Thyroid gland (tissue), 4 donors: ENCODE measurements at regions not wholly inside any gene's neighbourhood (a gene's known extent, or its start where the extent isn't known, plus 50 kb on each side); places are given as distances from the start of the nearest gene placed in this dataset.

Experiments used
- DNase-seq, 2 donors: peaks; one replicate each; pipeline ENCODE4 v3.0.0-alpha.2; 2019
- H3K27ac ChIP-seq, 3 donors: fragments of 200-600 bp; sonication (generic); 1 replicate in 2 of 3; 2 replicates in 1 of 3; pipeline ENCODE4 v1.5.1; 2016 to 2019; ENCODE audit warnings: mild to moderate bottlenecking in 1 of 3, moderate library complexity in 1 of 3
- H3K27me3 ChIP-seq: fragments of 200-600 bp; sonication (generic); one replicate; pipeline ENCODE4 v1.5.1; 2019
- H3K36me3 ChIP-seq, 2 donors: fragments of 200-600 bp; sonication (generic); one replicate each; pipeline ENCODE4 v1.5.1; 2016 to 2019
- H3K4me1 ChIP-seq, 2 donors: fragments of 200-600 bp; sonication (generic); one replicate each; pipeline ENCODE4 v1.5.1; 2017 to 2019
- H3K4me3 ChIP-seq, 3 donors: fragments of 200-600 bp; sonication (generic); replicated peaks in 1 of 3; 1 replicate in 2 of 3; 2 replicates in 1 of 3; pipeline ENCODE4 v1.5.1; 2016; ENCODE audit warnings: mild to moderate bottlenecking in 1 of 3
- H3K9me3 ChIP-seq: fragments of 200-600 bp; sonication (generic); one replicate; pipeline ENCODE4 v1.5.1; 2017
- POLR2A ChIP-seq, 2 donors: fragments of 450-650 bp; IDR thresholded peaks; one replicate each; pipeline ENCODE4 v1.6.1; 2017; ENCODE audit warnings: antibody characterized with exemption in 2 of 2, mild to moderate bottlenecking in 2 of 2, moderate library complexity in 1 of 2
- WGBS, 2 donors: methylation state at CpG; one replicate each; pipeline ENCODE4 v1.1.5; 2017; 5-methylcytosine and 5-hydroxymethylcytosine counted together
- intact Hi-C: fragments of 100-400 bp; cut with DNase I; formaldehyde crosslinking; loops from one replicate; pipeline ENCODE4 v1.15.1; 2023
- TF ChIP-seq, protein P1 (sequence below), 6 experiments: fragments of 200-600 bp in 3 of 6; fragments of 450-650 bp in 3 of 6; sonication (generic) in 3 of 6; IDR thresholded peaks; one replicate each; pipeline ENCODE4 v1.5.1; 2016 to 2019; ENCODE audit warnings: antibody characterized with exemption in 6 of 6, mild to moderate bottlenecking in 2 of 6, inconsistent platforms in 1 of 6, moderate library complexity in 1 of 6

GRCh38 chr13:50141375-50141975, 126.2 kb downstream of the KCNRG start:
- H3K9me3 ChIP-seq, result no peaks in the 10 kb centered on the region
- H3K27me3 ChIP-seq, result no peaks in the 10 kb centered on the region
- H3K4me3 ChIP-seq, result no peak overlapping the region
- 89 to 95% methylated on average over 2 of the region's 2 CpGs for WGBS, 2 donors
- TF ChIP-seq, protein P1, sequence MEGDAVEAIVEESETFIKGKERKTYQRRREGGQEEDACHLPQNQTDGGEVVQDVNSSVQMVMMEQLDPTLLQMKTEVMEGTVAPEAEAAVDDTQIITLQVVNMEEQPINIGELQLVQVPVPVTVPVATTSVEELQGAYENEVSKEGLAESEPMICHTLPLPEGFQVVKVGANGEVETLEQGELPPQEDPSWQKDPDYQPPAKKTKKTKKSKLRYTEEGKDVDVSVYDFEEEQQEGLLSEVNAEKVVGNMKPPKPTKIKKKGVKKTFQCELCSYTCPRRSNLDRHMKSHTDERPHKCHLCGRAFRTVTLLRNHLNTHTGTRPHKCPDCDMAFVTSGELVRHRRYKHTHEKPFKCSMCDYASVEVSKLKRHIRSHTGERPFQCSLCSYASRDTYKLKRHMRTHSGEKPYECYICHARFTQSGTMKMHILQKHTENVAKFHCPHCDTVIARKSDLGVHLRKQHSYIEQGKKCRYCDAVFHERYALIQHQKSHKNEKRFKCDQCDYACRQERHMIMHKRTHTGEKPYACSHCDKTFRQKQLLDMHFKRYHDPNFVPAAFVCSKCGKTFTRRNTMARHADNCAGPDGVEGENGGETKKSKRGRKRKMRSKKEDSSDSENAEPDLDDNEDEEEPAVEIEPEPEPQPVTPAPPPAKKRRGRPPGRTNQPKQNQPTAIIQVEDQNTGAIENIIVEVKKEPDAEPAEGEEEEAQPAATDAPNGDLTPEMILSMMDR (IDR thresholded peaks at IDR 0.05), result no peak
- TF ChIP-seq POLR2A (IDR thresholded peaks at IDR 0.05), result no peak
- no peak for DNase-seq
- H3K4me1 ChIP-seq, result no peaks in the 10 kb centered on the region
- intact Hi-C loops, result no loop called here
- peak overlapping the region in 1 of 3 donors; percentile 10 for H3K27ac ChIP-seq
- H3K36me3 ChIP-seq, result no peaks in the 10 kb centered on the region

DNA sequence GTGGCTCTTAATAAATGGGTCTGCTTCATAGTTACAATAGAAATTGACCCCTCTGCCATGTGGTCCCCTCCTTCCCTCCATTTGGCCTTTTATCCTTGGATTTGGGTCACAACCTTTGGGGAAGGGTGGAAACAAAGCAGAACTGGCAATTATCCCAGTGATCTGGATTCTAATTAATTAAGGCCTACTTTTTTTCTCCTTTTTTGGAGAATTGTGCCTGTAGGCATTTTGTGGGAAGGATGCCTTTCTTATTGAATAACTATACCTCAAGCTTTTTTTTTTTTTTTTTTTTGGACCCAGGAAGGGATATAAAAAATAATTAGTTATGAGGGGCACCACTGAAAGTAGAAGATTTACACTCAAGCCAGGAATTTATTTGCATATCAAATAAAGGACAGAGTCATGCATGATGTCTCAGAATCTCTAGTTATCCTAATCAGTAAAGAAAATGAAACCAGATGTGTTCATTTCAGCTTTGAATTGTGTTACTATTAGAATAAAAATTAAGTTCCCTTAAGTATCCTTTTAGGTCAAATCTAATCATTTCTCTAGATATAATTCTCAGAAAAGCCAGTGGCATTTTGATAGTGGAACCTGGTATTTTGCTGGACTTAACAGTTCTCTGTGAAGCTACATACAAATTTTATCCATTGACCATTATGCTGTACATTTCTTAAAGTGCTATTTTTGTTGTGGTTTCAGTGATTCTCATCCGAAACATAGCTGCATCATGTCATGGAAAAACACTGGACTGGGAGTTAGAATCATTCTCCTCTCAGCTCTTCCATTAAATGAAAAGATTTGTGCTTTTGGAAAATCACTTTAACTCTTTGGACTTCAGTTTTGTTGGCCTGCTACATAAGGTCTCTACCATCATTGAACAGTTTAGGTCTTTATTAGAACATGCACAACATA, 129.3 kb downstream of the KCNRG start:
- Histone ChIP-seq H3K9me3 (no peaks in the 10 kb centered on the region), H3K27me3 (no peaks in the 10 kb centered on the region), H3K27ac (no peak overlapping the region), H3K36me3 (no peaks in the 10 kb centered on the region), H3K4me1 (no peaks in the 10 kb centered on the region), H3K4me3 (no peak overlapping the region)
- 75 to 77% methylated on average over 1 of the region's 1 CpG for WGBS, 2 donors
- intact Hi-C loops, result no loop called here
- DNase-seq, result no peak
- TF ChIP-seq, protein P1 (IDR thresholded peaks at IDR 0.05), result no peak
- TF ChIP-seq POLR2A (IDR thresholded peaks at IDR 0.05), result no peak

DNA sequence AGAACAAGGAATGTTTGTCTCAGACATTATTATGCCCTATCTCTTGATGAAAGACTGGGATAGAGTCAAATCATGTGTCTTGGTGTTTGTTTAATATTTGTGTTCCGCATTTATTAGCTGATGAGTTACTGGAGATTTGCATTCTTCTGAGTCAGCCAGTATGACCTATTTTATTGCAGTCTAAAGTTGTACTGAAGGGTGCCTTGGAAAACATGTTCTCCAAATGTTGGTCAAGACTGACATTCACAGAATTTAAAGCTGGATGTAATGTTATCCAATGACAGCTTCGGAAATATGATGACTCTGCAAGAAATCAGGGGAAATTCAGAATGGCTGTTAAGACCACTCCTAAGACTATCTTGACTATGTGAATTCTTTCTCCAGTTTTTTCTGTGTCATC, 134.0 kb downstream of the KCNRG start:
- Histone ChIP-seq H3K4me1 (peaks cover 12 to 14% of the 10 kb centered on the region in 2 donors), H3K27me3 (no peaks in the 10 kb centered on the region), H3K27ac (no peak overlapping the region), H3K4me3 (no peak overlapping the region), H3K36me3 (no peaks in the 10 kb centered on the region), H3K9me3 (no peaks in the 10 kb centered on the region)
- intact Hi-C loops, result no loop called here
- TF ChIP-seq POLR2A (IDR thresholded peaks at IDR 0.05), result no peak
- TF ChIP-seq, protein P1 (IDR thresholded peaks at IDR 0.05), result no peak
- 93 to 94% methylated on average over 2 of the region's 2 CpGs for WGBS, 2 donors
- DNase-seq, result no peak

DNA sequence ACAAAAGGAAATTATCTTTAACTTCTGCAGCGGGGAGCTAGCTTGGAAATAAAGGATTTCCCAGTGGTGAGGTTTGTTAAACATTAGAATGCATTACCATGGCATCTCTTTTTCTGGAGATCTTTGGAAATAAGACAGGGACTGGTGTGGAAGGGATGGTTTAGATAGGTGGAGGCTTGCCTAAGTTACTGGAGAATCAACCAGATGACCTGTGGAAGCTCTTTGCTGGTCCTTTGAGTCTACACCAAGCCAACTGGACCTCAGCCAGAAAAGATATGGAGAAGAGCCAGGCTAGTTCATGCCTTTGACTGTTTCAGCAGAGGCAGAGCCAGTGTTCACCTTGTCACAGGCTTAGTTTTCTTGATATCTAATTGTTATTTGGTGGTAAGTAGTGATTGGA, 134.7 kb downstream of the KCNRG start:
- Histone ChIP-seq H3K27ac (no peak overlapping the region), H3K9me3 (no peaks in the 10 kb centered on the region), H3K4me3 (no peak overlapping the region), H3K27me3 (no peaks in the 10 kb centered on the region), H3K36me3 (no peaks in the 10 kb centered on the region), H3K4me1 (peaks cover 12 to 14% of the 10 kb centered on the region in 2 donors)
- intact Hi-C loops, result no loop called here
- peak; percentile 72 to 80 for DNase-seq
- 91 to 98% methylated on average over 1 of the region's 1 CpG for WGBS, 2 donors
- no peak for TF ChIP-seq POLR2A (IDR thresholded peaks at IDR 0.05)
- TF ChIP-seq, protein P1 (IDR thresholded peaks at IDR 0.05), result no peak

- Histone ChIP-seq H3K9me3 (no peaks in the 10 kb centered on the region), H3K36me3 (no peaks in the 10 kb centered on the region), H3K4me1 (peaks cover 12 to 14% of the 10 kb centered on the region in 2 donors), H3K27me3 (no peaks in the 10 kb centered on the region), H3K27ac (peak overlapping the region in 1 of 3 donors; percentile 21), H3K4me3 (no peak overlapping the region)
- TF ChIP-seq, protein P1 (IDR thresholded peaks at IDR 0.05), result no peak
- TF ChIP-seq POLR2A (IDR thresholded peaks at IDR 0.05), result no peak
- WGBS, 2 donors, result 51 to 60% methylated on average over 3 of the region's 3 CpGs
- no peak for DNase-seq
- intact Hi-C loops, result no loop called here
Measured at GRCh38 chr13:50152224-50152623, 137.0 kb downstream of the KCNRG start.
